Ishikawa (cell line): ENCODE measurements at regions not wholly inside any gene's neighbourhood (a gene's known extent, or its start where the extent isn't known, plus 50 kb on each side); places are given as distances from the start of the nearest gene placed in this dataset.

Source experiments
- CEBPB ChIP-seq: IDR thresholded peaks from 2 replicates; pipeline ENCODE4 v1.6.1; 2012
- CREB1 ChIP-seq: IDR thresholded peaks from 2 replicates; pipeline ENCODE4 v1.6.1; 2012; ENCODE audit warnings: low read depth
- EGR1 ChIP-seq: IDR thresholded peaks from 2 replicates; pipeline ENCODE4 v1.6.1; 2012
- EP300 ChIP-seq: IDR thresholded peaks from 2 replicates; pipeline ENCODE4 v1.6.1; 2012; ENCODE audit warnings: borderline replicate concordance
- FOXM1 ChIP-seq: IDR thresholded peaks from 2 replicates; pipeline ENCODE4 v1.6.1; 2012; ENCODE audit warnings: low read depth, borderline replicate concordance
- NFIC ChIP-seq: IDR thresholded peaks from 2 replicates; pipeline ENCODE4 v1.6.1; 2012
- RAD21 ChIP-seq: IDR thresholded peaks from 2 replicates; pipeline ENCODE4 v1.6.1; 2012; ENCODE audit warnings: low read depth
- REST ChIP-seq: IDR thresholded peaks from 2 replicates; pipeline ENCODE4 v1.6.1; 2012; ENCODE audit warnings: low read depth, mild to moderate bottlenecking
- TAF1 ChIP-seq: IDR thresholded peaks from 2 replicates; pipeline ENCODE4 v1.6.1; 2012; ENCODE audit warnings: low read depth, mild to moderate bottlenecking
- TCF12 ChIP-seq: IDR thresholded peaks from 2 replicates; pipeline ENCODE4 v1.6.1; 2012; ENCODE audit warnings: low read depth
- TEAD4 ChIP-seq: IDR thresholded peaks from 2 replicates; pipeline ENCODE4 v1.6.1; 2012
- YY1 ChIP-seq: IDR thresholded peaks from 2 replicates; pipeline ENCODE4 v1.6.1; 2012; ENCODE audit warnings: low read depth
- ZBTB7A ChIP-seq: IDR thresholded peaks from 2 replicates; pipeline ENCODE4 v1.6.1; 2012; ENCODE audit warnings: low read depth
- TF ChIP-seq, protein P1 (sequence below): IDR thresholded peaks from 2 replicates; pipeline ENCODE4 v1.6.1; 2012
- TF ChIP-seq, protein P2 (sequence below): IDR thresholded peaks from 2 replicates; pipeline ENCODE4 v1.6.1; 2012

DNA sequence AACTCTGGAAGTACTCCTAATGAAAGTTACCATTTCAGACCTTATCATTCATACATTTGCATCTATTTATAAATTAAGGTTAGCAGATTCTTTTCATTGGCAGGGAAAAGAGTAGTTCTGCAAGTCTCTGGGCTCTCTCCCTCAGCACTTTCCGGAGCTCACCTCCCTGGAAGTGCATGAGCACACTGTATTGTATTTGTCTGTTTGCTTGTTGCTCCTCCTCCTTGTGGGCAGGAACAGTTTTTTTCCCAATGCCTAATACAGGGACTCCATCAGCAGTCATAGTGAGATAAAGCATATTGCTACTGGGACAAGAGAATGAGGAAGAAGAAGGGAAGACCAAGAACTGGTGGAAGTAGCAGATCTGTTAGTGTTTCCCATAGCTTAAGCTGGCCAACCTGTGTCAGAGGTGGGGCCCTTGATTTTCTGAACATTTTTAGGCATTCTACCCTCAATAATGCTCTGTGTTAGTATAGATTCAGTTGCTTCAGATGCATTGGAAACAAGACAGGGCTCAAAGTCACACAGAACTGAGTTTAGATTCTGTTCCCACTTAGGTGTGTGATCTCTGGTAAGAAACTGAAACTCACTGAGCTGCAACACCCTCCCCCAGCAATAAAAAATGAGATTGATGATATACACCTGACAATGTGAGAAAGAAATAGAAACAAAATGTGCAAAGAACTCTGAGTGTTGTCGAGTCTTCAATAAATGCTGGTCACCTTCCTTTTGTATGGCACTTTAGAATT is 407.8 kb downstream of the TUSC7 start:
- no peak for TF ChIP-seq YY1
- no peak for TF ChIP-seq CREB1
- no peak for TF ChIP-seq EP300
- TF ChIP-seq EGR1 = no peak
- TF ChIP-seq CEBPB = no peak
- no peak for TF ChIP-seq REST
- TF ChIP-seq, protein P1, sequence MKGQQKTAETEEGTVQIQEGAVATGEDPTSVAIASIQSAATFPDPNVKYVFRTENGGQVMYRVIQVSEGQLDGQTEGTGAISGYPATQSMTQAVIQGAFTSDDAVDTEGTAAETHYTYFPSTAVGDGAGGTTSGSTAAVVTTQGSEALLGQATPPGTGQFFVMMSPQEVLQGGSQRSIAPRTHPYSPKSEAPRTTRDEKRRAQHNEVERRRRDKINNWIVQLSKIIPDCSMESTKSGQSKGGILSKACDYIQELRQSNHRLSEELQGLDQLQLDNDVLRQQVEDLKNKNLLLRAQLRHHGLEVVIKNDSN = no peak
- no peak for TF ChIP-seq NFIC

DNA sequence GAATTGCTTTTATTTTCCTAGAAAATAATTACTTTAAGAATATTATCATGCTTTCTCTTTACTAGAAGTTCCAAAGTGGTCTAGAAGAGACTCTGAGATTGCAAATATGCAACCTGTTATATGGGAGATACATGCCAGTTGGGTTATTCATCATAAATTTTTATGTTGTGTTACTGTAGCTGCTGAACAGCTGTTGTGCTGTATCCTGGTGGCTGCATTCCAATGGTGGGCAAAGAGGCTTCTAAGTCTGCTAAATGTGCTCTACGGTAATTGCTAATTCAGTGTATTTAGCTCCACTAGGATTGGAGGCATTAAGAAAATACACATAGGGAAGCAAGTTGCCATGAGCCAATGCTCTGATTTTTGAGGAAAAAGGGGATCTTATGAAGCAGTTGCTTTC is 409.0 kb downstream of the TUSC7 start:
- TF ChIP-seq TEAD4 = no peak
- no peak for TF ChIP-seq RAD21
- TF ChIP-seq EP300 = no peak
- TF ChIP-seq ZBTB7A = no peak
- TF ChIP-seq TAF1 = no peak

- TF ChIP-seq TCF12 (no peak), YY1 (no peak), TAF1 (no peak), EGR1 (no peak), EP300 (no peak), FOXM1 (no peak), NFIC (no peak), RAD21 (no peak), ZBTB7A (no peak), REST (no peak), TEAD4 (no peak), CEBPB (no peak), CREB1 (no peak)
- TF ChIP-seq, protein P2, sequence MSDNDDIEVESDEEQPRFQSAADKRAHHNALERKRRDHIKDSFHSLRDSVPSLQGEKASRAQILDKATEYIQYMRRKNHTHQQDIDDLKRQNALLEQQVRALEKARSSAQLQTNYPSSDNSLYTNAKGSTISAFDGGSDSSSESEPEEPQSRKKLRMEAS = no peak
- TF ChIP-seq, protein P1 = no peak
These were observed 410.4 kb downstream of the TUSC7 start for GRCh38 chr3:117120014-117120413.

- TF ChIP-seq EGR1 = no peak
- no peak for TF ChIP-seq TEAD4
- TF ChIP-seq REST = no peak
- no peak for TF ChIP-seq YY1
- TF ChIP-seq CEBPB = no peak
- TF ChIP-seq CREB1 = no peak
- TF ChIP-seq, protein P1 = no peak
- no peak for TF ChIP-seq RAD21
- TF ChIP-seq TCF12 = no peak
- TF ChIP-seq, protein P2 = no peak
- no peak for TF ChIP-seq TAF1
- TF ChIP-seq ZBTB7A = no peak
- TF ChIP-seq NFIC = no peak
- no peak for TF ChIP-seq EP300
- TF ChIP-seq FOXM1 = no peak
These were observed 413.0 kb downstream of the TUSC7 start for GRCh38 chr3:117122609-117123008.
